IMR-90 (cell line): ENCODE measurements at regions not wholly inside any gene's neighbourhood (a gene's known extent, or its start where the extent isn't known, plus 50 kb on each side); places are given as distances from the start of the nearest gene placed in this dataset.

Experiments
- ATAC-seq: fragments of 200-7000 bp; cut with Tn5 transposase; 2 replicates; pipeline ENCODE4 v1.9.1; 2020; ENCODE audit warnings: low read depth, mild to moderate bottlenecking, moderate library complexity
- BruUV-seq: library from RNA; stranded (reverse); fragments of 400-500 nt; replicated peaks from 2 replicates; lab custom pipeline; 2021; lab: Mats Ljungman, UMichigan
- CTCF ChIA-PET: fragments of 300-600 bp; formaldehyde crosslinking; extraction: SDS; loops from one replicate; lab custom pipeline; 2021; ENCODE audit warnings: antibody characterized with exemption; lab: Yijun Ruan, JAX
- POLR2A ChIA-PET: fragments of 300-600 bp; sonication (Branson Sonifier 250); formaldehyde crosslinking; loops from one replicate; lab custom pipeline; 2022; ENCODE audit warnings: antibody characterized with exemption; ENCODE audit not compliant: unreplicated experiment; lab: Charles Lee
- DNase-seq: peaks from one replicate; pipeline ENCODE4 v3.0.0; 2013
- H2AFZ ChIP-seq: replicated peaks from 2 replicates; pipeline ENCODE3; 2013; ENCODE audit warnings: low read length, mild to moderate bottlenecking; ENCODE audit not compliant: poor library complexity
- H2AK5ac ChIP-seq: 2 replicates; pipeline ENCODE4 v1.6.1; 2013; ENCODE audit warnings: low read depth, low read length, inconsistent platforms
- H2AK9ac ChIP-seq: replicated peaks from 2 replicates; pipeline ENCODE3; 2013; ENCODE audit warnings: mild to moderate bottlenecking, low read depth, low read length, moderate library complexity; ENCODE audit not compliant: poor library complexity
- H2BK120ac ChIP-seq: 2 replicates; pipeline ENCODE4 v1.6.1; 2013; ENCODE audit warnings: low read depth, low read length, inconsistent platforms
- H2BK15ac ChIP-seq: 3 replicates; pipeline ENCODE4 v1.6.1; 2013; ENCODE audit warnings: low read depth, low read length, inconsistent platforms
- H2BK20ac ChIP-seq: 2 replicates; pipeline ENCODE4 v1.6.1; 2013; ENCODE audit warnings: low read depth, mild to moderate bottlenecking, inconsistent platforms, low read length, moderate library complexity
- H2BK5ac ChIP-seq: 2 replicates; pipeline ENCODE4 v1.6.1; 2013; ENCODE audit warnings: mild to moderate bottlenecking, low read depth, low read length, inconsistent platforms; ENCODE audit not compliant: poor library complexity, severe bottlenecking
- H3K14ac ChIP-seq: replicated peaks from 2 replicates; pipeline ENCODE4 v1.6.1; 2013; ENCODE audit warnings: low read depth, low read length, inconsistent platforms
- H3K18ac ChIP-seq: 2 replicates; pipeline ENCODE4 v1.6.1; 2013; ENCODE audit warnings: low read depth, low read length, control low read depth
- H3K23ac ChIP-seq: 2 replicates; pipeline ENCODE4 v1.6.1; 2013; ENCODE audit warnings: low read depth, low read length, inconsistent platforms
- H3K27ac ChIP-seq: 2 replicates; pipeline ENCODE4 v1.5.1; 2013; ENCODE audit warnings: mild to moderate bottlenecking, control low read depth, low read length; ENCODE audit not compliant: insufficient read depth
- H3K27me3 ChIP-seq: 2 replicates; pipeline ENCODE4 v1.6.1; 2013; ENCODE audit warnings: low read length; ENCODE audit not compliant: control insufficient read depth, insufficient read depth
- H3K36me3 ChIP-seq: 2 replicates; pipeline ENCODE4 v1.6.1; 2013; ENCODE audit warnings: low read length, mixed read lengths; ENCODE audit not compliant: control insufficient read depth, insufficient read depth
- H3K4ac ChIP-seq: 2 replicates; pipeline ENCODE4 v1.6.1; 2013; ENCODE audit warnings: low read depth, low read length, inconsistent platforms
- H3K4me1 ChIP-seq: 2 replicates; pipeline ENCODE4 v1.6.1; 2013; ENCODE audit warnings: low read length, mixed read lengths; ENCODE audit not compliant: control insufficient read depth, insufficient read depth
- H3K4me2 ChIP-seq: 2 replicates; pipeline ENCODE4 v1.6.1; 2013; ENCODE audit warnings: low read depth, mild to moderate bottlenecking, control low read depth, low read length, moderate library complexity
- H3K4me3 ChIP-seq: 2 replicates; pipeline ENCODE4 v1.5.1; 2013; ENCODE audit warnings: low read depth, mild to moderate bottlenecking, control low read depth, low read length, moderate library complexity; ENCODE audit not compliant: insufficient read depth
- H3K56ac ChIP-seq: 2 replicates; pipeline ENCODE4 v1.6.1; 2013; ENCODE audit warnings: low read length, inconsistent platforms; ENCODE audit not compliant: insufficient read depth; ENCODE audit errors: extremely low read depth
- H3K79me1 ChIP-seq, 2 experiments: 2 replicates each; pipeline ENCODE4 v1.6.1; 2013; ENCODE audit warnings: low read length in 2 of 2, inconsistent platforms in 1 of 2, low read depth in 1 of 2
- H3K9ac ChIP-seq: 2 replicates; pipeline ENCODE4 v1.6.1; 2013; ENCODE audit warnings: low read depth, low read length, control low read depth
- H3K9me1 ChIP-seq: 2 replicates; pipeline ENCODE4 v1.6.1; 2013; ENCODE audit warnings: low read length, inconsistent platforms; ENCODE audit not compliant: insufficient read depth
- H3K9me3 ChIP-seq: 2 replicates; pipeline ENCODE4 v1.6.1; 2013; ENCODE audit warnings: low read length; ENCODE audit not compliant: control insufficient read depth, insufficient read depth
- H4K20me1 ChIP-seq: 2 replicates; pipeline ENCODE4 v1.6.1; 2013; ENCODE audit warnings: low read length, inconsistent platforms; ENCODE audit not compliant: insufficient read depth
- H4K5ac ChIP-seq: 2 replicates; pipeline ENCODE4 v1.6.1; 2013; ENCODE audit warnings: mild to moderate bottlenecking, low read depth, low read length, control low read depth
- H4K8ac ChIP-seq, 2 experiments: 2 replicates each; pipeline ENCODE4 v1.6.1; 2013; ENCODE audit warnings: low read depth in 2 of 2, low read length in 2 of 2, control low read depth in 1 of 2, inconsistent platforms in 1 of 2
- H4K91ac ChIP-seq: 2 replicates; pipeline ENCODE4 v1.6.1; 2013; ENCODE audit warnings: low read depth, low read length, inconsistent platforms; ENCODE audit not compliant: insufficient read depth
- BHLHE40 ChIP-seq: fragments of 150-350 bp; IDR thresholded peaks from 2 replicates; pipeline ENCODE4 v1.6.1; 2016; ENCODE audit warnings: mild to moderate bottlenecking, low read depth, low read length
- CEBPB ChIP-seq: IDR thresholded peaks from 2 replicates; pipeline ENCODE4 v1.6.1; 2012; ENCODE audit warnings: low read depth, low read length, improper control_type of control experiment
- CHD1 ChIP-seq: IDR thresholded peaks from 2 replicates; pipeline ENCODE4 v1.6.1; 2012; ENCODE audit warnings: low read depth, low read length, improper control_type of control experiment
- FOS ChIP-seq: fragments of 150-350 bp; IDR thresholded peaks from 2 replicates; pipeline ENCODE4 v1.6.1; 2016; ENCODE audit warnings: low read depth, low read length
- MAFK ChIP-seq: IDR thresholded peaks from 2 replicates; pipeline ENCODE4 v1.6.1; 2012; ENCODE audit warnings: low read depth, low read length, improper control_type of control experiment
- MAZ ChIP-seq: IDR thresholded peaks from 2 replicates; pipeline ENCODE4 v1.6.1; 2012; ENCODE audit warnings: low read depth, mild to moderate bottlenecking, low read length, improper control_type of control experiment, moderate library complexity, borderline replicate concordance
- MXI1 ChIP-seq: IDR thresholded peaks from 2 replicates; pipeline ENCODE4 v1.6.1; 2012; ENCODE audit warnings: low read depth, mild to moderate bottlenecking, low read length, moderate library complexity, borderline replicate concordance
- NFE2L2 ChIP-seq: fragments of 150-350 bp; IDR thresholded peaks from 2 replicates; pipeline ENCODE4 v1.6.1; 2016; ENCODE audit warnings: low read depth, mild to moderate bottlenecking, low read length
- POLR2A ChIP-seq: IDR thresholded peaks from 2 replicates; pipeline ENCODE4 v1.6.1; 2012; ENCODE audit warnings: mild to moderate bottlenecking, low read depth, low read length
- RAD21 ChIP-seq: IDR thresholded peaks from 2 replicates; pipeline ENCODE4 v1.6.1; 2012; ENCODE audit warnings: low read length, improper control_type of control experiment
- RCOR1 ChIP-seq: IDR thresholded peaks from 2 replicates; pipeline ENCODE4 v1.6.1; 2012; ENCODE audit warnings: mild to moderate bottlenecking, low read length, improper control_type of control experiment; ENCODE audit not compliant: insufficient replicate concordance
- RFX5 ChIP-seq: IDR thresholded peaks from 2 replicates; pipeline ENCODE4 v1.8.0; 2012; ENCODE audit warnings: low read depth, mild to moderate bottlenecking, low read length, moderate library complexity
- SMC3 ChIP-seq: fragments of 150-350 bp; IDR thresholded peaks from 2 replicates; pipeline ENCODE4 v1.6.1; 2016; ENCODE audit warnings: low read depth, mild to moderate bottlenecking, antibody characterized with exemption, low read length, moderate library complexity
- WGBS, 2 experiments: methylation state at CpG; one replicate each; pipeline versions ENCODE4 v1.1.5 to v1.1.7; 2013; ENCODE audit warnings: missing lambda C conversion rate in 2 of 2; ENCODE audit not compliant: insufficient read length in 1 of 2; ENCODE audit errors: extremely low coverage in 2 of 2; 5-methylcytosine and 5-hydroxymethylcytosine counted together
- dilution Hi-C: fragments of 300-500 bp; cut with HindIII; formaldehyde crosslinking; loops from one replicate; pipeline ENCODE4 v1.14.3; 2018; ENCODE audit warnings: low sequenced_read_pairs; ENCODE audit not compliant: unreplicated experiment
- in situ Hi-C: fragments of 300-500 bp; cut with MboI; formaldehyde crosslinking; loops from 3 replicates; pipeline ENCODE4 v1.14.3; 2019; ENCODE audit warnings: low sequenced_read_pairs, inconsistent platforms, mixed read lengths
- intact Hi-C: fragments of 100-400 bp; cut with micrococcal nuclease; formaldehyde crosslinking; loops from 2 replicates; pipeline ENCODE4 v1.10.0; 2022
- TF ChIP-seq, protein P1 (sequence below): fragments of 150-350 bp; IDR thresholded peaks from 2 replicates; pipeline ENCODE4 v1.6.1; 2017; ENCODE audit warnings: mild to moderate bottlenecking, antibody characterized with exemption, low read length, low read depth
- TF ChIP-seq, protein P2 (sequence below): fragments of 150-350 bp; IDR thresholded peaks from 2 replicates; pipeline ENCODE4 v1.6.1; 2016; ENCODE audit warnings: low read depth, mild to moderate bottlenecking, low read length, moderate library complexity, borderline replicate concordance

DNA sequence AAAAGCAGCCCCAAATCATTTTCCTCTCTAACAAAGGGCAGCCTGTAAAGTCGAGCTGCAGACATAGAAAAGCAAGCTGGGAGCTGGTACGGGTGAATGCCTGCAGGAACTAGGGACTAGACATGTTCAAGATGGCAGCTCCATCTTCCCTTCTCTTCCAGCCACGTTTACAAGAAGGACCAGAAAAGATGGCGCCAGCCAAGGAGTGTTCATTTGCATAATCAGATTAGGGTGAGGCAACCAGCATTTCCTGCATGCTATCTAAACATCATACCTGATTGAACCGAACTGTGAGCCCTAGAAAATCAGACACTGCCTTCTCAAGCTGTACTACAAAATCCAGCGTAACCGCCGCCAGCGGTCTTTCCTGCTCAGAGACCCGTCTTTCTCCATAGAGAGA is 896.8 kb downstream of the CDH11 start:
- dilution Hi-C loops = no loop called here
- H2BK5ac ChIP-seq = no peak overlapping the region
- DNase-seq (no peak), ATAC-seq (no peak)
- no peaks in the 10 kb centered on the region for H3K4me1 ChIP-seq
- no peak overlapping the region for H2AFZ ChIP-seq
- ChIA-PET CTCF (no interaction called here), POLR2A (no interaction called here)
- no peaks in the 10 kb centered on the region for H4K20me1 ChIP-seq
- no peak overlapping the region for H3K18ac ChIP-seq
- in situ Hi-C loops = no loop called here
- no peak overlapping the region for H2AK9ac ChIP-seq
- no peaks in the 10 kb centered on the region for H3K36me3 ChIP-seq
- no peak overlapping the region for H3K14ac ChIP-seq
- no peaks in the 10 kb centered on the region for H3K9me1 ChIP-seq
- no peaks in the 10 kb centered on the region for H3K79me1 ChIP-seq
- no peak overlapping the region for H2BK120ac ChIP-seq
- no peak overlapping the region for H4K8ac ChIP-seq
- no peak overlapping the region for H4K5ac ChIP-seq
- no peak overlapping the region for H3K9ac ChIP-seq
- 55% methylated on average over 2 of the region's 10 CpGs; no CpG with 5 or more reads in 1 of the 2 experiments for WGBS, 2 experiments
- BruUV-seq = no TSS peak
- H3K27me3 ChIP-seq = no peaks in the 10 kb centered on the region
- no peak overlapping the region for H3K4me2 ChIP-seq
- no peak overlapping the region for H2BK20ac ChIP-seq
- H3K9me3 ChIP-seq = no peaks in the 10 kb centered on the region
- H3K23ac ChIP-seq = no peak overlapping the region
- H3K4me3 ChIP-seq = no peak overlapping the region
- no peak overlapping the region for H2AK5ac ChIP-seq
- H3K4ac ChIP-seq = no peak overlapping the region
- H3K56ac ChIP-seq = no peak overlapping the region
- no peak overlapping the region for H2BK15ac ChIP-seq
- no peak for TF ChIP-seq POLR2A
- no peak for TF ChIP-seq NFE2L2
- TF ChIP-seq RCOR1 = no peak
- TF ChIP-seq CHD1 = no peak
- no peak for TF ChIP-seq RAD21
- TF ChIP-seq MXI1 = no peak
- no peak for TF ChIP-seq MAFK
- no peak for TF ChIP-seq FOS
- TF ChIP-seq CEBPB = no peak
- TF ChIP-seq SMC3 = no peak
- TF ChIP-seq RFX5 = no peak
- TF ChIP-seq, protein P1, sequence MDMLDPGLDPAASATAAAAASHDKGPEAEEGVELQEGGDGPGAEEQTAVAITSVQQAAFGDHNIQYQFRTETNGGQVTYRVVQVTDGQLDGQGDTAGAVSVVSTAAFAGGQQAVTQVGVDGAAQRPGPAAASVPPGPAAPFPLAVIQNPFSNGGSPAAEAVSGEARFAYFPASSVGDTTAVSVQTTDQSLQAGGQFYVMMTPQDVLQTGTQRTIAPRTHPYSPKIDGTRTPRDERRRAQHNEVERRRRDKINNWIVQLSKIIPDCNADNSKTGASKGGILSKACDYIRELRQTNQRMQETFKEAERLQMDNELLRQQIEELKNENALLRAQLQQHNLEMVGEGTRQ = no peak
- TF ChIP-seq, protein P2, sequence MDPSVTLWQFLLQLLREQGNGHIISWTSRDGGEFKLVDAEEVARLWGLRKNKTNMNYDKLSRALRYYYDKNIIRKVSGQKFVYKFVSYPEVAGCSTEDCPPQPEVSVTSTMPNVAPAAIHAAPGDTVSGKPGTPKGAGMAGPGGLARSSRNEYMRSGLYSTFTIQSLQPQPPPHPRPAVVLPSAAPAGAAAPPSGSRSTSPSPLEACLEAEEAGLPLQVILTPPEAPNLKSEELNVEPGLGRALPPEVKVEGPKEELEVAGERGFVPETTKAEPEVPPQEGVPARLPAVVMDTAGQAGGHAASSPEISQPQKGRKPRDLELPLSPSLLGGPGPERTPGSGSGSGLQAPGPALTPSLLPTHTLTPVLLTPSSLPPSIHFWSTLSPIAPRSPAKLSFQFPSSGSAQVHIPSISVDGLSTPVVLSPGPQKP = no peak
- TF ChIP-seq MAZ = no peak
- TF ChIP-seq BHLHE40 = no peak
- intact Hi-C loops = no loop called here
- H3K27ac ChIP-seq = no peak overlapping the region
- no peak overlapping the region for H4K91ac ChIP-seq
